HEK293T (cell line): ENCODE measurements at regions not wholly inside any gene's neighbourhood (a gene's known extent, or its start where the extent isn't known, plus 50 kb on each side); places are given as distances from the start of the nearest gene placed in this dataset.

Source experiments
- CTCF ChIA-PET: fragments of 350-600 bp; formaldehyde crosslinking; extraction: SDS; loops from one replicate; lab custom pipeline; 2021; ENCODE audit warnings: antibody characterized with exemption, inconsistent platforms; lab: Yijun Ruan, JAX
- POLR2A ChIA-PET: fragments of 350-600 bp; formaldehyde crosslinking; extraction: SDS; loops from one replicate; lab custom pipeline; 2020; ENCODE audit warnings: antibody characterized with exemption, inconsistent platforms; lab: Yijun Ruan, JAX
- DNase-seq: peaks from one replicate; pipeline ENCODE4 v3.0.0; 2012; ENCODE audit warnings: mixed read lengths; ENCODE audit errors: extremely low spot score
- ARNT ChIP-seq: fragments of 450-650 bp; IDR thresholded peaks from 2 replicates; pipeline ENCODE4 v1.6.1; 2017; ENCODE audit warnings: mild to moderate bottlenecking
- BHLHE40 ChIP-seq: fragments of 450-650 bp; IDR thresholded peaks from 2 replicates; pipeline ENCODE4 v1.6.1; 2016; ENCODE audit warnings: mild to moderate bottlenecking, moderate library complexity, borderline replicate concordance
- CTBP1 ChIP-seq: fragments of 450-650 bp; IDR thresholded peaks from 2 replicates; pipeline ENCODE4 v1.6.1; 2016; ENCODE audit warnings: borderline replicate concordance
- ELF4 ChIP-seq: fragments of 450-650 bp; IDR thresholded peaks from 2 replicates; pipeline ENCODE4 v1.6.1; 2017; ENCODE audit warnings: antibody characterized with exemption
- FOXA1 ChIP-seq: fragments of 450-650 bp; IDR thresholded peaks from 2 replicates; pipeline ENCODE4 v1.6.1; 2016; ENCODE audit warnings: mild to moderate bottlenecking
- FOXK2 ChIP-seq: fragments of 450-650 bp; IDR thresholded peaks from 2 replicates; pipeline ENCODE4 v1.6.1; 2016; ENCODE audit warnings: mild to moderate bottlenecking
- FOXM1 ChIP-seq: fragments of 450-650 bp; IDR thresholded peaks from 2 replicates; pipeline ENCODE4 v1.6.1; 2017; ENCODE audit warnings: mild to moderate bottlenecking, borderline replicate concordance
- HDGF ChIP-seq: fragments of 450-650 bp; IDR thresholded peaks from 2 replicates; pipeline ENCODE4 v1.6.1; 2017; ENCODE audit warnings: antibody characterized with exemption, borderline replicate concordance
- L3MBTL2 ChIP-seq: fragments of 450-650 bp; conservative IDR thresholded peaks from 2 replicates; pipeline ENCODE4 v1.6.1; 2016; ENCODE audit warnings: mild to moderate bottlenecking
- LEF1 ChIP-seq: fragments of 450-650 bp; IDR thresholded peaks from 2 replicates; pipeline ENCODE4 v1.6.1; 2017; ENCODE audit warnings: mild to moderate bottlenecking, borderline replicate concordance
- NFRKB ChIP-seq: fragments of 450-650 bp; IDR thresholded peaks from 2 replicates; pipeline ENCODE4 v1.6.1; 2016; ENCODE audit warnings: mild to moderate bottlenecking, moderate library complexity
- SP1 ChIP-seq: fragments of 450-650 bp; IDR thresholded peaks from 2 replicates; pipeline ENCODE4 v1.6.1; 2017
- SUZ12 ChIP-seq: fragments of 450-650 bp; IDR thresholded peaks from 2 replicates; pipeline ENCODE4 v1.6.1; 2016; ENCODE audit warnings: mild to moderate bottlenecking
- TARDBP ChIP-seq: fragments of 450-650 bp; IDR thresholded peaks from 2 replicates; pipeline ENCODE4 v1.6.1; 2016
- ZNF384 ChIP-seq: fragments of 450-650 bp; IDR thresholded peaks from 2 replicates; pipeline ENCODE4 v1.6.1; 2016
- TF ChIP-seq, protein P1 (sequence below): fragments of 450-650 bp; IDR thresholded peaks from 2 replicates; pipeline ENCODE4 v1.6.1; 2016

GRCh38 chr10:21292763-21293517, 232.5 kb downstream of the SKIDA1 start:
- CTCF ChIA-PET: interaction anchor here (0.6 to 0.7 kb wide), 2 partner anchors 16 to 21 kb away, joined by 3 to 4 read pairs; no protein-coding TSS in a partner anchor
- TF ChIP-seq L3MBTL2 (peak; percentile 45), ZNF384 (0 out of 2 replicates have a peak, but pooled peaks have one; percentile 66), FOXA1 (no peak), FOXM1 (0 out of 2 replicates have a peak, but pooled peaks have one; percentile 16)
- peak; percentile 54 for DNase-seq
- POLR2A ChIA-PET: interaction anchor here (1.6 kb wide), 1 partner anchor 233 kb away, joined by 5 read pairs; the partner anchor contains the start of gene SKIDA1

GRCh38 chr10:21290499-21291160, 234.9 kb downstream of the SKIDA1 start:
- POLR2A ChIA-PET: no interaction called here
- CTCF ChIA-PET: no interaction called here

GRCh38 chr10:21289961-21290360, 235.5 kb downstream of the SKIDA1 start:
- ChIA-PET POLR2A (no interaction called here), CTCF (no interaction called here)
- DNase-seq: no peak
- TF ChIP-seq ELF4 (no peak), SUZ12 (no peak), FOXM1 (no peak), NFRKB (no peak), BHLHE40 (no peak), CTBP1 (no peak), ZNF384 (no peak), L3MBTL2 (no peak), TARDBP (no peak), LEF1 (no peak), FOXK2 (no peak), SP1 (no peak), HDGF (no peak)
- TF ChIP-seq, protein P1, sequence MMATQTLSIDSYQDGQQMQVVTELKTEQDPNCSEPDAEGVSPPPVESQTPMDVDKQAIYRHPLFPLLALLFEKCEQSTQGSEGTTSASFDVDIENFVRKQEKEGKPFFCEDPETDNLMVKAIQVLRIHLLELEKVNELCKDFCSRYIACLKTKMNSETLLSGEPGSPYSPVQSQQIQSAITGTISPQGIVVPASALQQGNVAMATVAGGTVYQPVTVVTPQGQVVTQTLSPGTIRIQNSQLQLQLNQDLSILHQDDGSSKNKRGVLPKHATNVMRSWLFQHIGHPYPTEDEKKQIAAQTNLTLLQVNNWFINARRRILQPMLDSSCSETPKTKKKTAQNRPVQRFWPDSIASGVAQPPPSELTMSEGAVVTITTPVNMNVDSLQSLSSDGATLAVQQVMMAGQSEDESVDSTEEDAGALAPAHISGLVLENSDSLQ: no peak

More at GRCh38 chr10:21290499-21291160, 234.9 kb downstream of the SKIDA1 start:
- DNase-seq: no peak
- TF ChIP-seq LEF1 (no peak), ARNT (no peak), CTBP1 (no peak), SP1 (no peak), NFRKB (no peak), ZNF384 (no peak), L3MBTL2 (no peak), HDGF (no peak), FOXM1 (no peak), BHLHE40 (no peak), SUZ12 (no peak), ELF4 (no peak), FOXK2 (no peak), TARDBP (no peak), FOXA1 (no peak)
- TF ChIP-seq, protein P1: no peak

DNA sequence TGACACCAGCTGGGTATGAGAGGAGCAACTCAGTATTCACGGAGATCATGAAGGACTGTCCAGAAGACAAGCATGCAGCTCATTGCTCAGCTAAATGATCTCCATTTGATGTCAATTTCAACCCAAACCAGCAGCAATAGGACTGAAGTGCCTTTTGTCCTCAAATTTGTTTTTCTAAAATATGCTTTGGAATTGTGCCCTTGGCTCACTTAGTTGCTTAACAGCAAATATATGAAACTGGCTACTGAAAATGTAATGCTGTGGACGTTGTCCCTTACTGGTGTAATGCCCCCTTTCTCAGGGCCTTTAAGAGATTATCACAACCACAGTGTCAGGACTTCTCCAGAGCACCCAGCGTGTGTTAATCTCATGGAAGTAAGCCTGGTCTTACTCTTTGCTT, 236.2 kb downstream of the SKIDA1 start:
- no peak for TF ChIP-seq FOXK2
- no peak for TF ChIP-seq SP1
- no peak for TF ChIP-seq TARDBP
- TF ChIP-seq ZNF384: no peak
- TF ChIP-seq ELF4: no peak
- TF ChIP-seq FOXA1: no peak
- TF ChIP-seq, protein P1: no peak
- no peak for TF ChIP-seq CTBP1
- DNase-seq: no peak
- ChIA-PET POLR2A (no interaction called here), CTCF (no interaction called here)

DNA sequence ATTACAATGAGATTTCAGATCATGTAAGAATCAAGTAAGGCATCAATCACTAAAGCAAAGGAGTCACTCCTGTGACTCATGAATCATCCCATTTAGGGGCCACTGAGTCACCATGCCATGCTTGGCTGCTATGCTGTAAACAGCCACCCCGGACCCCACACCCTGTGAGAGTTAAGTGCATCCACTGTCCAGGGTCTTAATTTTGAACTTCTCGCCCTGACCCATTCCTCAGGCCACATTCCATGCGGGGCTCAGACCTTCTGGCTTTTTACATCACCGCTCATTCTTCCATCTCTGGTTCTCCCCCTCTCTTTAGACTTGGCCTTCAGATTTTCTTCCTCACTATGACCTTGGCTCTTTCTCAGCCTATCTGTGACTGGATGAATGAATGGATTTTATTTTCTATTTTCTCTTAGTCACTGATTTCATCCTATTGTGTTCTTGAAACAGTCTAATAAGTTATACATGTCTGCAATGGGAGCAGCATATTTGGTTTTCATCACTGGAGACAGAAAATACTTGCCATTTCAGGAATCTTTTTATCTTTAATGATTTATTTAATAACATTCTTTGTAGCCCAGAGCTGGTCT, 239.6 kb downstream of the SKIDA1 start:
- CTCF ChIA-PET: interaction anchor here (0.6 kb wide), 1 partner anchor 180 kb away, joined by 4 read pairs; no protein-coding TSS in a partner anchor
- no peak for DNase-seq
- TF ChIP-seq TARDBP (no peak), ARNT (no peak), SP1 (no peak), ZNF384 (no peak), NFRKB (no peak), FOXK2 (no peak), FOXM1 (no peak), BHLHE40 (no peak), LEF1 (no peak), SUZ12 (no peak), HDGF (no peak), FOXA1 (no peak), L3MBTL2 (no peak), ELF4 (no peak), CTBP1 (no peak)
- TF ChIP-seq, protein P1: no peak
- POLR2A ChIA-PET: interaction anchor here (0.5 kb wide), 1 partner anchor 85 kb away, joined by 3 read pairs; no protein-coding TSS in a partner anchor
